PFSK-1 (cell line): ENCODE measurements at regions not wholly inside any gene's neighbourhood (a gene's known extent, or its start where the extent isn't known, plus 50 kb on each side); places are given as distances from the start of the nearest gene placed in this dataset.

Experiments
- FOXP2 ChIP-seq: optimal IDR thresholded peaks from 2 replicates; pipeline ENCODE3; 2011; ENCODE audit warnings: borderline replicate concordance, control low read depth, inconsistent platforms; ENCODE audit not compliant: insufficient read depth; ENCODE audit errors: extremely low read length, extremely low read depth
- POLR2AphosphoS5 ChIP-seq: IDR thresholded peaks from 2 replicates; pipeline ENCODE4 v1.6.1; 2012; ENCODE audit warnings: low read depth, mild to moderate bottlenecking, control low read depth, low read length, moderate library complexity
- SIN3A ChIP-seq: IDR thresholded peaks from 2 replicates; pipeline ENCODE4 v1.6.1; 2012; ENCODE audit warnings: mild to moderate bottlenecking, low read length, moderate library complexity, borderline replicate concordance; ENCODE audit not compliant: insufficient read depth
- TAF1 ChIP-seq: IDR thresholded peaks from 2 replicates; pipeline ENCODE4 v1.6.1; 2012; ENCODE audit warnings: low read length, control low read depth, borderline replicate concordance; ENCODE audit not compliant: insufficient read depth
- TF ChIP-seq, protein P1 (sequence below), 2 experiments: IDR thresholded peaks; 2 replicates each; pipeline versions ENCODE4 v1.6.1 to v1.8.0; 2011 to 2012; ENCODE audit warnings: low read depth in 2 of 2, low read length in 2 of 2, control low read depth in 1 of 2, inconsistent platforms in 1 of 2, mild to moderate bottlenecking in 1 of 2, moderate library complexity in 1 of 2; ENCODE audit not compliant: insufficient read depth in 1 of 2

DNA sequence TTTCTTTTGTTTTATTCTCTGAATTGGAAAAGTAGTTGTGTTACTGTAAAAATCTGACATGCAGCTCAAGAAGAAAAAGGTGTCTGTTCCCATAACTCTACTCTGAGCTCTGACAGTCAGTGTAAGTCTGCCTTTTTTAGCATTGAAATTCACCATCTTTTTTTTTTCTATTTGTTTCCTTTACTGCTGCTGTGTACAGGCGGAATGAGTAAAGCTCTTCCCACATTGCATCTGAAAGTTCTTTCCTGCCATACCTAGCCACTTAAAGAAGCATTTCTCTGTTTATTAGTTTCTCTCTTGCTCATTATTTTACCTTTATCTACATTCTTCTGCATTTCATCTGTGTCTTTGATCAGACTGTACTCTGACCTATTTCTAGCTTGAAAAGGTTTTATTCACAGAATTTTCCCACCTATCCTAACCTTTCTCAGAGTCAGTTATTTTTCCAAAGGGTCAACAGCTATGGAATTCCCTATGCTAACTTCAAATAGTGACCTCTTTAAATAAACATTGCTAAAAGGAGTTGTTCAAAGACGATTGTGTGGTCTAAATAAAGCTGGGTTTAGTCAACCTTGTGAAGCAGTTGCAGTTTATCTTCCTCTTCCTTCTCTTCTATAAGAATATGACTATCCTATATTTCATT is 1303.1 kb upstream of the ZEB2 start:
- TF ChIP-seq SIN3A: no peak
- TF ChIP-seq TAF1: no peak
- no peak for TF ChIP-seq POLR2AphosphoS5
- TF ChIP-seq, protein P1, sequence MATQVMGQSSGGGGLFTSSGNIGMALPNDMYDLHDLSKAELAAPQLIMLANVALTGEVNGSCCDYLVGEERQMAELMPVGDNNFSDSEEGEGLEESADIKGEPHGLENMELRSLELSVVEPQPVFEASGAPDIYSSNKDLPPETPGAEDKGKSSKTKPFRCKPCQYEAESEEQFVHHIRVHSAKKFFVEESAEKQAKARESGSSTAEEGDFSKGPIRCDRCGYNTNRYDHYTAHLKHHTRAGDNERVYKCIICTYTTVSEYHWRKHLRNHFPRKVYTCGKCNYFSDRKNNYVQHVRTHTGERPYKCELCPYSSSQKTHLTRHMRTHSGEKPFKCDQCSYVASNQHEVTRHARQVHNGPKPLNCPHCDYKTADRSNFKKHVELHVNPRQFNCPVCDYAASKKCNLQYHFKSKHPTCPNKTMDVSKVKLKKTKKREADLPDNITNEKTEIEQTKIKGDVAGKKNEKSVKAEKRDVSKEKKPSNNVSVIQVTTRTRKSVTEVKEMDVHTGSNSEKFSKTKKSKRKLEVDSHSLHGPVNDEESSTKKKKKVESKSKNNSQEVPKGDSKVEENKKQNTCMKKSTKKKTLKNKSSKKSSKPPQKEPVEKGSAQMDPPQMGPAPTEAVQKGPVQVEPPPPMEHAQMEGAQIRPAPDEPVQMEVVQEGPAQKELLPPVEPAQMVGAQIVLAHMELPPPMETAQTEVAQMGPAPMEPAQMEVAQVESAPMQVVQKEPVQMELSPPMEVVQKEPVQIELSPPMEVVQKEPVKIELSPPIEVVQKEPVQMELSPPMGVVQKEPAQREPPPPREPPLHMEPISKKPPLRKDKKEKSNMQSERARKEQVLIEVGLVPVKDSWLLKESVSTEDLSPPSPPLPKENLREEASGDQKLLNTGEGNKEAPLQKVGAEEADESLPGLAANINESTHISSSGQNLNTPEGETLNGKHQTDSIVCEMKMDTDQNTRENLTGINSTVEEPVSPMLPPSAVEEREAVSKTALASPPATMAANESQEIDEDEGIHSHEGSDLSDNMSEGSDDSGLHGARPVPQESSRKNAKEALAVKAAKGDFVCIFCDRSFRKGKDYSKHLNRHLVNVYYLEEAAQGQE (IDR thresholded peaks at IDR 0.05; ENCODE audit: insufficient read depth in 1 of 2, low read depth in 2 of 2, low read length in 2 of 2): no peak
- TF ChIP-seq FOXP2: no peak

DNA sequence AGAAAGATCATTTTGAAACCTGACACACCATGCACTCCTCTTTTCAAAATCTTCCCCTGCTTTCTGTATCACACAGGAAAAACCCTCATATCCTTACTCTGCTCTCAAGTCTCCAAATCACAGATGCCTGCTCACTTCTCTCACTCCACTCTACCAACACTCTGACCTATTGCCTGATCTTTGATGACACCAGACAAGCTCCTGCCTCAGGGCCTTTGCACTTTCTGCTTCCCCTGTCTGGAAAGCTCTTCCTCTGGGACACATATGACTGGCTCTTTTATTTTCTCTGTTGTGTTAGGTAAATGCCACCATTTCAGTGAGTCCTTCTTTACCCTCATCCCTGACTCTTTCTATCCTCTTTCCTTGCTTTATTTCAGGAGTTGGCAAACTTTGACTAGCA is 1300.7 kb upstream of the ZEB2 start:
- TF ChIP-seq TAF1 (no peak), FOXP2 (no peak), SIN3A (no peak), POLR2AphosphoS5 (no peak)
- TF ChIP-seq, protein P1 (IDR thresholded peaks at IDR 0.05; ENCODE audit: insufficient read depth in 1 of 2, low read depth in 2 of 2, low read length in 2 of 2): no peak

DNA sequence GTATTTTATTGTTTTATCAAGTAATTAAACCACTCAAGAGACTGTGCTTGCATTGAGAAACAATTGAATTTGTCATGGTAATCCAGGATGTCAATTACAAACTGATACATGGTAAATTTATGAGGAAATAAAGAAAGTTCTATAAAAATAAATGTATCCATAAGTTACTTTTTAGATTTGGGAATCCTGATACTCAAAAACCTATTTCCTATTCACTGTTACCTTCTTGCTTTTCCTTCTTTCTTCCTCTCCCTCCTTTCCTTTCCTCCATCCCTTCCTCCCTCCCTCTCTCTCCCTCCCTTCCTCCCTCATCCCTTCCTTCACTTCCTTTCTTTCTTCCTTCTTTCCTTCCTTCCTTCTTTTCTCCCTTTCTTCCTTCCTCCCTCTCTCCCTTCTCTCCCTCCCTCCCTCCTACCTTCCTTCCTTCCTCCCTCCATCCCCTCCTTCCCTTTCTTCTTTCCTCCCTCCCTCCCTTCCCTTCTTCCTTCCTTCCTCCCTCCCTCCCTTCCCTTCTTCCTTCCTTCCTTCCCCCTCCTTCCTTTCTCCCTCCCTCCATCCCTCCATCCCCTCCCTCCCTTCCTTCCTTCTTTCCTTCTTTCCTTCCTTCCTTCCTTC is 1299.1 kb upstream of the ZEB2 start:
- no peak for TF ChIP-seq POLR2AphosphoS5
- no peak for TF ChIP-seq SIN3A
- TF ChIP-seq, protein P1 (IDR thresholded peaks at IDR 0.05; ENCODE audit: insufficient read depth in 1 of 2, low read depth in 2 of 2, low read length in 2 of 2): no peak
- TF ChIP-seq FOXP2: no peak
- no peak for TF ChIP-seq TAF1

DNA sequence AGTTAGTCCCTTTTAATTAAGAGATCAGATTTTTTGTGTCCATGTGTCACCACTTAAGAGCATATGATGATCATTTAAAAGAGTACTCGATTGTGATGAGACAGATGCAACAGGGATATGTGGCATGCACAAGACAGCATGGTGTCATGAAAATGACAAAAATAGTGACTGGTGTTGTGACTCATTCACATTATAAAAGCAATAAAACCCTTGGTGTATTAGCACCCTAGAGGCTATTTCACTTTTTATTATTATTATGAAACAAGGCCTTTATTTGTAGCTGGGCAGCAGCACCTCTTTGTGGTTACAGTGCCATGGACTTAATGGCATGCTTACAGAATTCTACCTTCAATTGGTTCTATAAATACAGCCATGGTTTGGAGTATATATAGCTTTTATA is 1296.0 kb upstream of the ZEB2 start:
- no peak for TF ChIP-seq TAF1
- TF ChIP-seq POLR2AphosphoS5: no peak
- TF ChIP-seq, protein P1 (IDR thresholded peaks at IDR 0.05; ENCODE audit: insufficient read depth in 1 of 2, low read depth in 2 of 2, low read length in 2 of 2): no peak
- TF ChIP-seq FOXP2: no peak
- no peak for TF ChIP-seq SIN3A

DNA sequence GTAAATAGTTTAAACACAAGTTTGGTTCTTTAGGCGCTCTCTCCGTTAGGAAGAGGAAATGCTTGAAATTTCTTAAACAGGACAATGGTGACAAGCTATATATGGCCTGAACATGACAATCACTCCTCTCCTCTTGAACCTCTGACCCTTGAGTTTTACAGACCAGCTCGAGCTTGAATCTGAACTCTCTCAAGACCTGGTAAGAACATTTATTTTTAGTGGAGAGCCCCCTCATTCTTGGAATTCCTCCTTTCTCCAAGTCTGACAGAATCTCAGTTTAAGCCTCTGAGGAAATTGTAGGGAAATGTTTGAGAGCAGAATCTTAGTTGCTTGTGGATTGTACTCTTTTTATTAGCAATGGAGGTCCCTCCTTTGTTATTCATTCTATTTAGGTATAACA is 1293.6 kb upstream of the ZEB2 start:
- TF ChIP-seq SIN3A (no peak), FOXP2 (no peak), POLR2AphosphoS5 (no peak), TAF1 (no peak)
- TF ChIP-seq, protein P1 (IDR thresholded peaks at IDR 0.05; ENCODE audit: insufficient read depth in 1 of 2, low read depth in 2 of 2, low read length in 2 of 2): no peak
